K562 (cell line): ENCODE measurements at regions not wholly inside any gene's neighbourhood (a gene's known extent, or its start where the extent isn't known, plus 50 kb on each side); places are given as distances from the start of the nearest gene placed in this dataset.

Source experiments
- ATAC-seq: fragments of 200-7000 bp; cut with Tn5 transposase; 3 replicates; pipeline ENCODE4 v1.9.1; 2020; ENCODE audit warnings: moderate library complexity
- BruUV-seq: library from RNA; stranded (reverse); fragments of 400-500 nt; replicated peaks from 2 replicates; lab custom pipeline; 2021; lab: Mats Ljungman, UMichigan
- CTCF ChIA-PET: fragments of 300-600 bp; formaldehyde crosslinking; extraction: SDS; loops from one replicate; lab custom pipeline; 2021; ENCODE audit warnings: low intra/inter-chr PET ratio; lab: Yijun Ruan, JAX
- POLR2A ChIA-PET: fragments of 300-600, 350-650 bp; sonication (Branson Sonifier 250); formaldehyde crosslinking; extraction: SDS; loops from one replicate; lab custom pipeline; 2021; ENCODE audit warnings: antibody characterized with exemption, inconsistent platforms; lab: Yijun Ruan, JAX
- DNase-seq, 4 experiments: peaks; one replicate each; pipeline versions ENCODE4 v3.0.0 to v3.0.0-alpha.2; 2011 to 2018; ENCODE audit warnings: low spot score in 3 of 4, mixed read lengths in 3 of 4; ENCODE audit errors: extremely low read depth in 1 of 4
- FAIRE-seq: peaks from 2 replicates; lab custom pipeline; 2011; peaks lifted over from hg19 to GRCh38; lab: Jason Lieb, UNC
- H2AFZ ChIP-seq: 2 replicates; pipeline ENCODE4 v1.6.0; 2011; ENCODE audit warnings: low read depth, low read length, control low read depth, inconsistent platforms
- H3K27ac ChIP-seq: fragments of 200-600 bp; 3 replicates; pipeline ENCODE4 v1.8.0; 2011; ENCODE audit warnings: low read depth, mild to moderate bottlenecking, control low read depth, inconsistent platforms, low read length, moderate library complexity, mixed read lengths; ENCODE audit errors: extremely low read depth
- H3K27me3 ChIP-seq, 2 experiments: fragments of 300-600 bp in 1 of 2; 2 replicates in 1 of 2; 3 replicates in 1 of 2; pipeline versions ENCODE4 v1.6.0 to v1.8.0; 2011; ENCODE audit warnings: inconsistent platforms in 2 of 2, low read length in 2 of 2, mild to moderate bottlenecking in 1 of 2, mixed read lengths in 1 of 2, moderate library complexity in 1 of 2; ENCODE audit not compliant: control insufficient read depth in 2 of 2, insufficient read depth in 2 of 2
- H3K36me3 ChIP-seq: fragments of 300-600 bp; 3 replicates; pipeline ENCODE4 v1.8.0; 2011; ENCODE audit warnings: mild to moderate bottlenecking, low read length, inconsistent platforms; ENCODE audit not compliant: control insufficient read depth, insufficient read depth
- H3K4me1 ChIP-seq, 2 experiments: fragments of 200-600 bp in 1 of 2; replicated peaks in 1 of 2; 2 replicates in 1 of 2; 3 replicates in 1 of 2; pipeline versions ENCODE4 v1.5.1 to v1.8.0; 2011; ENCODE audit warnings: inconsistent platforms in 2 of 2, low read length in 2 of 2, mild to moderate bottlenecking in 1 of 2, mixed read lengths in 1 of 2, moderate library complexity in 1 of 2; ENCODE audit not compliant: control insufficient read depth in 2 of 2, insufficient read depth in 2 of 2
- H3K4me2 ChIP-seq: 2 replicates; pipeline ENCODE4 v1.6.1; 2011; ENCODE audit warnings: low read length, control low read depth, inconsistent platforms, mixed read lengths; ENCODE audit not compliant: insufficient read depth
- H3K4me3 ChIP-seq: fragments of 200-600 bp; sonication (generic), shearing (Covaris generic); 2 replicates; pipeline ENCODE4 v1.5.1; 2016; ENCODE audit warnings: control low read depth, inconsistent platforms
- H3K79me2 ChIP-seq: fragments of 200-600 bp; 3 replicates; pipeline ENCODE4 v1.8.0; 2011; ENCODE audit warnings: low read length, inconsistent platforms; ENCODE audit not compliant: control insufficient read depth, insufficient read depth
- H3K9ac ChIP-seq, 2 experiments: 2 replicates each; pipeline versions ENCODE4 v1.6.0 to v1.6.1; 2011; ENCODE audit warnings: low read depth in 2 of 2, low read length in 2 of 2, control low read depth in 1 of 2, inconsistent platforms in 1 of 2, mild to moderate bottlenecking in 1 of 2, mixed read lengths in 1 of 2; ENCODE audit not compliant: insufficient read depth in 1 of 2
- H3K9me1 ChIP-seq: one replicate; pipeline ENCODE4 v1.6.0; 2011; ENCODE audit warnings: inconsistent platforms, mild to moderate bottlenecking, low read length, moderate library complexity; ENCODE audit not compliant: control insufficient read depth, insufficient read depth
- H3K9me3 ChIP-seq: replicated peaks from 2 replicates; pipeline ENCODE4 v1.5.1; 2011; ENCODE audit warnings: low read depth, low read length, inconsistent platforms; ENCODE audit not compliant: control insufficient read depth, insufficient read depth
- H4K20me1 ChIP-seq: replicated peaks from 2 replicates; pipeline ENCODE4 v1.6.1; 2011; ENCODE audit warnings: low read length, inconsistent platforms, mixed read lengths; ENCODE audit not compliant: control insufficient read depth, insufficient read depth
- BRCA1 ChIP-seq, 2 experiments: fragments of 450-650 bp in 1 of 2; sonication (generic) in 1 of 2; formaldehyde crosslinking in 1 of 2; IDR thresholded peaks; 2 replicates each; pipeline versions ENCODE4 v1.5.0 to v1.6.1; 2017 to 2020; ENCODE audit warnings: mild to moderate bottlenecking in 1 of 2, missing genetic modification reagents in 1 of 2
- CBX8 ChIP-seq: fragments of 200-600 bp; sonication (generic); IDR thresholded peaks from 2 replicates; pipeline ENCODE4 v1.6.1; 2012; ENCODE audit warnings: borderline replicate concordance, mixed run types, low read depth, mild to moderate bottlenecking, moderate library complexity, mixed read lengths, low read length, control low read depth, inconsistent platforms; ENCODE audit not compliant: poor library complexity, severe bottlenecking; ENCODE audit errors: extremely low read depth
- CEBPB ChIP-seq: fragments of 450-650 bp; IDR thresholded peaks from 2 replicates; pipeline ENCODE4 v1.6.1; 2016; ENCODE audit warnings: missing genetic modification characterization, missing compliant biosample characterization
- CEBPG ChIP-seq, 3 experiments: fragments of 200-800 bp in 1 of 3; sonication (Bioruptor generic) in 1 of 3; sonication (generic) in 1 of 3; formaldehyde crosslinking in 1 of 3; IDR thresholded peaks in 2 of 3; conservative IDR thresholded peaks in 1 of 3; 2 replicates each; pipeline versions ENCODE4 v1.6.1 to v1.8.0; 2016 to 2022; ENCODE audit warnings: missing compliant biosample characterization in 2 of 3, missing genetic modification characterization in 2 of 3, mild to moderate bottlenecking in 1 of 3, missing genetic modification reagents in 1 of 3
- FOXP4 ChIP-seq: sonication (generic); formaldehyde crosslinking; IDR thresholded peaks from 2 replicates; pipeline ENCODE4 v1.8.0; 2022; ENCODE audit warnings: mild to moderate bottlenecking, missing genetic modification reagents, borderline replicate concordance
- IRF9 ChIP-seq: fragments of 450-650 bp; IDR thresholded peaks from 2 replicates; pipeline ENCODE4 v1.6.1; 2016; ENCODE audit warnings: missing biosample characterization, missing genetic modification characterization
- POLR2H ChIP-seq: IDR thresholded peaks from 2 replicates; pipeline ENCODE4 v1.6.1; 2016; ENCODE audit warnings: missing genetic modification characterization, low read depth, mild to moderate bottlenecking, control low read depth, missing compliant biosample characterization, moderate library complexity
- RAD21 ChIP-seq, 2 experiments: fragments of 250-450 bp in 1 of 2; fragments of 450-650 bp in 1 of 2; sonication (Bioruptor Pico) in 1 of 2; formaldehyde crosslinking in 1 of 2; IDR thresholded peaks in 1 of 2; conservative IDR thresholded peaks in 1 of 2; 2 replicates each; pipeline versions ENCODE4 v1.4.0 to v1.8.0; 2020 to 2022; ENCODE audit warnings: mild to moderate bottlenecking in 2 of 2, moderate library complexity in 1 of 2
- RHOXF2B ChIP-seq: fragments of 250-450 bp; sonication (Bioruptor Pico); conservative IDR thresholded peaks from 2 replicates; pipeline ENCODE4 v1.5.1; 2021
- ZBTB17 ChIP-seq: fragments of 450-650 bp; formaldehyde crosslinking; IDR thresholded peaks from 2 replicates; pipeline ENCODE4 v1.4.0; 2020; ENCODE audit warnings: mild to moderate bottlenecking
- ZNF507 ChIP-seq: conservative IDR thresholded peaks from 2 replicates; pipeline ENCODE4 v1.6.1; 2017; ENCODE audit warnings: missing genetic modification characterization, missing compliant biosample characterization
- ZNF75A ChIP-seq: fragments of 450-650 bp; formaldehyde crosslinking; IDR thresholded peaks from 2 replicates; pipeline ENCODE4 v1.4.0; 2020; ENCODE audit warnings: mild to moderate bottlenecking
- WGBS: fragments of 100-300 bp; shearing (Covaris generic); methylation state at CpG from one replicate; pipeline ENCODE4 v1.1.6; 2016; ENCODE audit warnings: low coverage, mixed read lengths; ENCODE audit not compliant: insufficient coverage; ENCODE audit errors: missing lambda C conversion rate; 5-methylcytosine and 5-hydroxymethylcytosine counted together
- in situ Hi-C: fragments of 300-500 bp; cut with MboI; formaldehyde crosslinking; loops from 4 replicates; pipeline ENCODE4 v1.15.0; 2018; ENCODE audit warnings: inconsistent platforms, mixed read lengths
- intact Hi-C: fragments of 100-400 bp; cut with micrococcal nuclease; formaldehyde crosslinking; loops from 2 replicates; pipeline ENCODE4 v1.14.2; 2022

GRCh38 chr3:73915886-73916285 is 291.1 kb upstream of the PDZRN3 start:
- Histone ChIP-seq H3K36me3 (no peaks in the 10 kb centered on the region), H3K4me1 (no peaks in the 10 kb centered on the region), H3K9ac (no peak overlapping the region), H3K4me2 (no peak overlapping the region), H2AFZ (no peak overlapping the region), H4K20me1 (no peaks in the 10 kb centered on the region), H3K9me1 (no peaks in the 10 kb centered on the region), H3K9me3 (no peaks in the 10 kb centered on the region), H3K27me3 (no peaks in the 10 kb centered on the region), H3K4me3 (no peak overlapping the region), H3K79me2 (no peaks in the 10 kb centered on the region), H3K27ac (no peak overlapping the region)
- DNase-seq (no peak), FAIRE-seq (no peak), ATAC-seq (no peak)
- no TSS peak for BruUV-seq
- in situ Hi-C loops: no loop called here
- 0% methylated on average over 2 of the region's 2 CpGs for WGBS
- ChIA-PET CTCF (no interaction called here), POLR2A (no interaction called here)
- intact Hi-C loops: no loop called here
- no peak for TF ChIP-seq RAD21 (CRISPR knock-in tag; conservative IDR thresholded peaks at IDR 0.05 in 1 of 2, IDR thresholded peaks at IDR 0.05 in 1 of 2)
- no peak for TF ChIP-seq CEBPB (tag)
- TF ChIP-seq RHOXF2B (CRISPR knock-in tag): no peak
- TF ChIP-seq ZBTB17 (CRISPR knock-in tag): no peak
- no peak for TF ChIP-seq BRCA1 (IDR thresholded peaks at IDR 0.05)
- TF ChIP-seq BRCA1 (CRISPR knock-in tag; IDR thresholded peaks at IDR 0.05): no peak
- no peak for TF ChIP-seq ZNF507
- no peak for TF ChIP-seq ZNF75A (CRISPR knock-in tag)
- TF ChIP-seq IRF9 (tag): no peak
- no peak for TF ChIP-seq POLR2H (tag)
- no peak for TF ChIP-seq CEBPG (CRISPR knock-in tag; IDR thresholded peaks at IDR 0.05)
- TF ChIP-seq CEBPG (tag; conservative IDR thresholded peaks at IDR 0.05 in 1 of 2, IDR thresholded peaks at IDR 0.05 in 1 of 2): no peak
- TF ChIP-seq FOXP4 (CRISPR knock-in tag): no peak
- no peak for TF ChIP-seq CBX8
